Heart right ventricle (tissue), 16 donors: ENCODE measurements at regions not wholly inside any gene's neighbourhood (a gene's known extent, or its start where the extent isn't known, plus 50 kb on each side); places are given as distances from the start of the nearest gene placed in this dataset.

Source experiments
- ATAC-seq, 8 donors: fragments of 200-7000 bp; cut with Tn5 transposase; one replicate each; pipeline ENCODE4 v1.9.1; 2020; ENCODE audit warnings: mild to moderate bottlenecking in 8 of 8, moderate library complexity in 8 of 8, moderate number of reproducible peaks in 1 of 8
- DNase-seq, 2 donors: peaks; one replicate each; pipeline ENCODE4 v3.0.0-alpha.2; 2020
- H3K27ac ChIP-seq, 10 donors: fragments of 200-600 bp; sonication (generic) in 2 of 10; one replicate each; pipeline versions ENCODE4 v1.5.0 to v1.8.0; 2020 to 2022; ENCODE audit warnings: mild to moderate bottlenecking in 3 of 10
- H3K27me3 ChIP-seq, 7 donors: fragments of 200-600 bp; one replicate each; pipeline ENCODE4 v1.8.0; 2021 to 2022; ENCODE audit warnings: mild to moderate bottlenecking in 2 of 7
- H3K36me3 ChIP-seq, 9 donors: fragments of 200-600 bp; sonication (generic) in 1 of 9; one replicate each; pipeline versions ENCODE4 v1.5.0 to v1.8.0; 2020 to 2022; ENCODE audit warnings: mild to moderate bottlenecking in 2 of 9
- H3K4me1 ChIP-seq, 9 donors: fragments of 200-600 bp; sonication (generic) in 1 of 9; one replicate each; pipeline versions ENCODE4 v1.5.0 to v1.8.0; 2020 to 2022; ENCODE audit warnings: mild to moderate bottlenecking in 4 of 9
- H3K4me3 ChIP-seq, 10 donors: fragments of 200-600 bp; sonication (generic) in 2 of 10; one replicate each; pipeline versions ENCODE4 v1.5.0 to v1.8.0; 2020 to 2022; ENCODE audit warnings: mild to moderate bottlenecking in 7 of 10, moderate library complexity in 2 of 10
- H3K9me3 ChIP-seq, 11 donors: fragments of 200-600 bp in 10 of 11; sonication (generic) in 2 of 11; one replicate each; pipeline versions ENCODE4 v1.5.0 to v1.8.0; 2013 to 2022; ENCODE audit warnings: mild to moderate bottlenecking in 2 of 11, control low read depth in 1 of 11, moderate library complexity in 1 of 11
- WGBS, 2 donors: extraction: QIAGEN DNeasy Blood & Tissue Kit; methylation state at CpG; one replicate each; pipeline ENCODE4 v1.1.7; 2013; ENCODE audit warnings: inconsistent platforms in 1 of 2; 5-methylcytosine and 5-hydroxymethylcytosine counted together
- intact Hi-C, 10 donors: fragments of 100-400 bp; cut with DNase I; formaldehyde crosslinking; loops; one replicate each; pipeline versions ENCODE4 v1.11.1 to v1.14.2; 2022
- TF ChIP-seq, protein P1 (sequence below), 9 donors: fragments of 200-600 bp; sonication (generic) in 2 of 9; IDR thresholded peaks; one replicate each; pipeline versions ENCODE4 v1.5.0 to v1.8.0; 2021 to 2022; ENCODE audit warnings: antibody characterized with exemption in 9 of 9, mild to moderate bottlenecking in 5 of 9, moderate library complexity in 1 of 9
- donor health status: Arrhythmogenic right ventricular cardiomyopathy.
- donor health status: ischemic (EF 13 %, LVEDD 7.1; RV severe dilation, severe dysfunction).
- donor health status: healthy with polysubstance abuse.
- donor health status: DM: no; HTN: yes; CAD: no.
- donor health status: DM: no; HTN: no; CAD: no.
- donor health status: ischemic (EF 25% LVEDD 6.9; RV normal size, moderate dysfunction).
- donor health status: ischemic (EF 25% LVEDD 5.7; RV mildly dilated, moderate dysfunction).
- donor health status: healthy.
- donor health status: DM: yes; HTN: yes; CAD: no.
- donor health status: Ischemic cardiomyopathy.
- donor health status: ischemic (EF 35%, LVEDD 5.7; RV mildly dilated, moderate dysfunction).
- donor health status: nonischemic (EF 11% LVEDD 7.7; RV severe dilation, severe dysfunction).
- donor health status: DM: yes; HTN: yes; CAD: no.
- donor health status: PGD.
- donor health status: ischemic (EF 29% LVEDD 5.4; RV normal size, mild dysfunction).
- donor health status: nonischemic (EF 23%, LVEDD 6.1; RV moderate dilation, normal function).

DNA sequence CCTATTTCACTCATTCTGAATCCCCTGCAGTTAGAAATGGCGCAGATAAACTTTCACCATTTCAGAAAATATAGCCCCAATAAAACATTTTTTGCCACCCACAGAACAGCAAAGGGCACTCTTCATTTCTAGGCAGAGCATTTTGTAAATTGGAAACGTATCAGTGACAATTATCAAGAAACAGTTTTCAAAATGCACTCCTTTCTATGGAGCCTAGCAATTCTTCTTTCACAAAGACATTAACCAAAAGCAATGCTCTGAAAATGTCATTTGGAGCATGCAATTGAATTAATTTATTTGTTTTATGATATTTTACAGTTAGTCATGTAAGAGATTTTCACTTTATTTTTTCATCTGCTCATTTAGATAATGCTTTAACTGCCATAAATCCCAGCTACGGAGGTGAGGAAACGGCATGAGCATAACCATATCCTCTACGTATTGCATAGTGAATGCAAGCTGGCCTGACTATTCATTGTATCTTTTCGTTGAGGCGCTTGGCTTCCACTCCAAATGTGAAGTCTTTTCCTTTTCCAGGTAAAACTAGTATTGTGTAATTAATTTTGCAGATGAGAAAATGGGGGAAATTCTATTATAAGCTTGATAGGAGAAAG is 813.4 kb downstream of the C6orf118 start:
- H3K27me3 ChIP-seq, result no peaks in the 10 kb centered on the region
- ATAC-seq (no peak), DNase-seq (no peak)
- no peak overlapping the region for H3K4me3 ChIP-seq
- intact Hi-C loops, result no loop called here
- H3K27ac ChIP-seq, result no peak overlapping the region
- no peaks in the 10 kb centered on the region for H3K4me1 ChIP-seq
- 86 to 93% methylated on average over 7 of the region's 7 CpGs for WGBS, 2 donors
- no peaks in the 10 kb centered on the region for H3K36me3 ChIP-seq
- TF ChIP-seq, protein P1, sequence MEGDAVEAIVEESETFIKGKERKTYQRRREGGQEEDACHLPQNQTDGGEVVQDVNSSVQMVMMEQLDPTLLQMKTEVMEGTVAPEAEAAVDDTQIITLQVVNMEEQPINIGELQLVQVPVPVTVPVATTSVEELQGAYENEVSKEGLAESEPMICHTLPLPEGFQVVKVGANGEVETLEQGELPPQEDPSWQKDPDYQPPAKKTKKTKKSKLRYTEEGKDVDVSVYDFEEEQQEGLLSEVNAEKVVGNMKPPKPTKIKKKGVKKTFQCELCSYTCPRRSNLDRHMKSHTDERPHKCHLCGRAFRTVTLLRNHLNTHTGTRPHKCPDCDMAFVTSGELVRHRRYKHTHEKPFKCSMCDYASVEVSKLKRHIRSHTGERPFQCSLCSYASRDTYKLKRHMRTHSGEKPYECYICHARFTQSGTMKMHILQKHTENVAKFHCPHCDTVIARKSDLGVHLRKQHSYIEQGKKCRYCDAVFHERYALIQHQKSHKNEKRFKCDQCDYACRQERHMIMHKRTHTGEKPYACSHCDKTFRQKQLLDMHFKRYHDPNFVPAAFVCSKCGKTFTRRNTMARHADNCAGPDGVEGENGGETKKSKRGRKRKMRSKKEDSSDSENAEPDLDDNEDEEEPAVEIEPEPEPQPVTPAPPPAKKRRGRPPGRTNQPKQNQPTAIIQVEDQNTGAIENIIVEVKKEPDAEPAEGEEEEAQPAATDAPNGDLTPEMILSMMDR (IDR thresholded peaks at IDR 0.05), result no peak
- H3K9me3 ChIP-seq, result peaks cover 0 to 3% (median 0%) of the 10 kb centered on the region in 11 donors

DNA sequence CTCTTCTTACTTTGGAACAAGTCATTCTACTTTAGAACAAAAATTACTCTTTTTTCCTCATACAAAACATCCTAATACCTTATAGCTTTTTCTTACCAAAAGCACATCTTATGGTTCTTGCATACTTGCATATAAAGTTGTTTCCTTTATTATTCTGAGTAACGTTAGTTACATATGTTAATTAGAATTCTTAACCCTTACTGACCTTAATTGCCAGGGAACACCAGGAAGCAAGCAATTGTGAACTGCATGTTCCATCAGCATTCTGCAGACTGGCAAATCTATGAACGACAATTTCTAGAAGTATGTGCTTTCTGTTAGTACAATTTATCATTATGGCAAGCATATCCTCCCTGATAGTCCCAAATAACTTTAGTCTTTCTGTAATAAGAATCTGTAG is 831.0 kb downstream of the C6orf118 start:
- peaks cover 0 to 18% (median 6%) of the 10 kb centered on the region in 11 donors for H3K9me3 ChIP-seq

DNA sequence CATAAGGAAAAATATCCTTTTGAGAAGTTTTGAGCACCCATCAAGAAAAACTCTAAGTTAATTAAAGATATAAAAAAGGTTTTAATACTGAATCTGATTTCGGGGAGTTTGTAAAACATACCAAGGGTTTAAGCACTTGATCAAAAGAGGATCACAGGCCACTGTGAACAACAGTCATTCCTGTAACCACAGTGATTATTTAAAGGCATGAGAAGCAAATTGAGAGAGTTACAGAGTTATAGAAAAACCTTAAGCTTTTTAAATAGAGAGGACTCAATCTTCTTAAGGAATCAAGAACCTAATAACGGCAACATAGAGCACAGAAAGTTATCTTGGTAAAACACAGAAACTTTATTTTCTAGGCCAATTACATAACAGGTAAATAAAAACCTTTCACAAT is 831.6 kb downstream of the C6orf118 start:
- intact Hi-C loops, result no loop called here
- H3K4me3 ChIP-seq, result no peak overlapping the region
- H3K27ac ChIP-seq, result no peak overlapping the region
- 84 to 93% methylated on average over 2 of the region's 2 CpGs for WGBS, 2 donors
- no peaks in the 10 kb centered on the region for H3K27me3 ChIP-seq
- no peak for ATAC-seq
- TF ChIP-seq, protein P1 (IDR thresholded peaks at IDR 0.05), result no peak
- H3K4me1 ChIP-seq, result no peaks in the 10 kb centered on the region
- DNase-seq, result no peak
- H3K36me3 ChIP-seq, result no peaks in the 10 kb centered on the region
- H3K9me3 ChIP-seq, result peaks cover 0 to 11% (median 0%) of the 10 kb centered on the region in 11 donors

More for the DNA sequence above, 831.0 kb downstream of the C6orf118 start:
- DNase-seq, result no peak
- Histone ChIP-seq H3K36me3 (no peaks in the 10 kb centered on the region), H3K27ac (no peak overlapping the region), H3K27me3 (no peaks in the 10 kb centered on the region), H3K4me1 (no peaks in the 10 kb centered on the region), H3K4me3 (no peak overlapping the region)
- ATAC-seq, result no peak
- WGBS, 2 donors, result 21 to 24% methylated on average over 2 of the region's 2 CpGs
- intact Hi-C loops, result no loop called here
- TF ChIP-seq, protein P1 (IDR thresholded peaks at IDR 0.05), result no peak

DNA sequence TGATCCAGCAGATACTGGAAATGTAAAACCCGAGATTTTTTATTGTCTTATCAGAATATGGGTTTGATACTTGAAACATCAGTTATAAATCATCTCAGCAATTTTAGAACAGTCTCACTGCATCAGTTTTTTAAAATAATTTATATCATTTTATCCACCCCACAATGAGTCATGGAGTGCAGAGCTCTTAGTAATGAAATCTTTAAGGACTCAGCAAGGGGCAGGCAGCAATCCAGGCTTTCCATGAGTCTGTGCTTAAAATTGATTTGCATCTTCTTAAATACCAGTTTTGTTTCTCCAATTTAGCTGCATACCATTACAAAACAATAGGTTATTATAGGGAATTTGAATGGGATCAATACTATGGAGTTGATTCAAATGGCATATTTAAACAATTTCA is 832.3 kb downstream of the C6orf118 start:
- Histone ChIP-seq H3K27me3 (no peaks in the 10 kb centered on the region), H3K4me3 (no peak overlapping the region), H3K9me3 (peaks cover 0 to 4% (median 0%) of the 10 kb centered on the region in 11 donors), H3K27ac (no peak overlapping the region), H3K4me1 (no peaks in the 10 kb centered on the region), H3K36me3 (no peaks in the 10 kb centered on the region)
- no peak for DNase-seq
- TF ChIP-seq, protein P1 (IDR thresholded peaks at IDR 0.05), result no peak
- ATAC-seq, result no peak
- 76 to 80% methylated on average over 1 of the region's 1 CpG for WGBS, 2 donors
- intact Hi-C loops, result no loop called here
